ENCODE measurements at regions not wholly inside any gene's neighbourhood (a gene's known extent, or its start where the extent isn't known, plus 50 kb on each side); places are given as distances from the start of the nearest gene placed in this dataset.

GRCh38 chr2:117064021-117064420, 750.5 kb upstream of the DDX18 start:
- no peak for DNase-seq (ENCODE audit: extremely low read depth, low read depth)

- DNase-seq (ENCODE audit: extremely low read depth, low read depth) = no peak
Measured at GRCh38 chr2:117065912-117066311, 748.6 kb upstream of the DDX18 start.

GRCh38 chr2:117067900-117068299, 746.6 kb upstream of the DDX18 start:
- no peak for DNase-seq (ENCODE audit: extremely low read depth, low read depth)

GRCh38 chr2:117068371-117068770, 746.1 kb upstream of the DDX18 start:
- no peak for DNase-seq (ENCODE audit: extremely low read depth, low read depth)

- DNase-seq (ENCODE audit: extremely low read depth, low read depth) = no peak
Measured at GRCh38 chr2:117071556-117072102, 742.9 kb upstream of the DDX18 start.

- no peak for DNase-seq (ENCODE audit: extremely low read depth, low read depth)
Measured at GRCh38 chr2:117074756-117075155, 739.7 kb upstream of the DDX18 start.

- no peak for DNase-seq (ENCODE audit: extremely low read depth, low read depth)
Measured at GRCh38 chr2:117085256-117085655, 729.2 kb upstream of the DDX18 start.

- DNase-seq (ENCODE audit: extremely low read depth, low read depth) = no peak
Measured at GRCh38 chr2:117085737-117086136, 728.8 kb upstream of the DDX18 start.

GRCh38 chr2:117086174-117086942, 728.1 kb upstream of the DDX18 start:
- DNase-seq (ENCODE audit: extremely low read depth, low read depth) = no peak

GRCh38 chr2:117086943-117087250, 727.6 kb upstream of the DDX18 start:
- DNase-seq (ENCODE audit: extremely low read depth, low read depth) = no peak

GRCh38 chr2:117087535-117088291, 726.8 kb upstream of the DDX18 start:
- no peak for DNase-seq (ENCODE audit: extremely low read depth, low read depth)

- no peak for DNase-seq (ENCODE audit: extremely low read depth, low read depth)
Measured at GRCh38 chr2:117091041-117091837, 723.3 kb upstream of the DDX18 start.

GRCh38 chr2:117101613-117102012, 712.9 kb upstream of the DDX18 start:
- DNase-seq (ENCODE audit: extremely low read depth, low read depth) = no peak

GRCh38 chr2:117108741-117109267, 705.7 kb upstream of the DDX18 start:
- DNase-seq (ENCODE audit: extremely low read depth, low read depth) = no peak

GRCh38 chr2:117118994-117119393, 695.5 kb upstream of the DDX18 start:
- no peak for DNase-seq (ENCODE audit: extremely low read depth, low read depth)

- DNase-seq (ENCODE audit: extremely low read depth, low read depth) = no peak
Measured at GRCh38 chr2:117123362-117123761, 691.1 kb upstream of the DDX18 start.

GRCh38 chr2:117126656-117127055, 687.8 kb upstream of the DDX18 start:
- DNase-seq (ENCODE audit: extremely low read depth, low read depth) = no peak

GRCh38 chr2:117127680-117128079, 686.8 kb upstream of the DDX18 start:
- no peak for DNase-seq (ENCODE audit: extremely low read depth, low read depth)

- no peak for DNase-seq (ENCODE audit: extremely low read depth, low read depth)
Measured at GRCh38 chr2:117128461-117128860, 686.0 kb upstream of the DDX18 start.

- DNase-seq (ENCODE audit: extremely low read depth, low read depth) = no peak
Measured at GRCh38 chr2:117137371-117137770, 677.1 kb upstream of the DDX18 start.

Measured in NCI-H460 (cell line).